ENCODE measurements at regions not wholly inside any gene's neighbourhood (a gene's known extent, or its start where the extent isn't known, plus 50 kb on each side); places are given as distances from the start of the nearest gene placed in this dataset.

GRCh38 chr2:59900728-59901452 is 652.6 kb downstream of the BCL11A start:
- no peak for DNase-seq

- DNase-seq, result no peak
These were observed 653.8 kb downstream of the BCL11A start for GRCh38 chr2:59899692-59900091.

- DNase-seq, result no peak
These were observed 656.8 kb downstream of the BCL11A start for GRCh38 chr2:59896499-59897245.

- DNase-seq, result no peak
These were observed 659.8 kb downstream of the BCL11A start for GRCh38 chr2:59893612-59894011.

GRCh38 chr2:59892398-59892797 is 661.1 kb downstream of the BCL11A start:
- no peak for DNase-seq

- no peak for DNase-seq
These were observed 664.1 kb downstream of the BCL11A start for GRCh38 chr2:59889305-59889704.

- no peak for DNase-seq
These were observed 664.7 kb downstream of the BCL11A start for GRCh38 chr2:59888706-59889105.

GRCh38 chr2:59888015-59888414 is 665.4 kb downstream of the BCL11A start:
- peak; percentile 54 for DNase-seq

- no peak for DNase-seq
These were observed 666.1 kb downstream of the BCL11A start for GRCh38 chr2:59887366-59887765.

GRCh38 chr2:59886759-59887158 is 666.7 kb downstream of the BCL11A start:
- DNase-seq, result no peak

GRCh38 chr2:59885541-59885940 is 667.9 kb downstream of the BCL11A start:
- DNase-seq, result no peak

GRCh38 chr2:59884166-59884565 is 669.3 kb downstream of the BCL11A start:
- DNase-seq, result no peak

GRCh38 chr2:59882822-59883221 is 670.6 kb downstream of the BCL11A start:
- DNase-seq, result no peak

GRCh38 chr2:59882279-59882678 is 671.2 kb downstream of the BCL11A start:
- DNase-seq, result no peak

GRCh38 chr2:59881218-59881617 is 672.2 kb downstream of the BCL11A start:
- DNase-seq, result no peak

GRCh38 chr2:59879700-59880131 is 673.7 kb downstream of the BCL11A start:
- no peak for DNase-seq

- no peak for DNase-seq
These were observed 677.6 kb downstream of the BCL11A start for GRCh38 chr2:59875836-59876235.

- no peak for DNase-seq
These were observed 678.3 kb downstream of the BCL11A start for GRCh38 chr2:59874971-59875755.

- no peak for DNase-seq
These were observed 679.1 kb downstream of the BCL11A start for GRCh38 chr2:59874361-59874760.

- DNase-seq, result no peak
These were observed 681.6 kb downstream of the BCL11A start for GRCh38 chr2:59871830-59872229.

GRCh38 chr2:59868981-59869380 is 684.5 kb downstream of the BCL11A start:
- no peak for DNase-seq

- DNase-seq, result no peak
These were observed 687.0 kb downstream of the BCL11A start for GRCh38 chr2:59866436-59866835.

GRCh38 chr2:59858540-59858939 is 694.9 kb downstream of the BCL11A start:
- DNase-seq, result no peak

GRCh38 chr2:59857109-59857508 is 696.3 kb downstream of the BCL11A start:
- no peak for DNase-seq
